Left hindlimb (tissue), 1 donor: ENCODE measurements at regions not wholly inside any gene's neighbourhood (a gene's known extent, or its start where the extent isn't known, plus 50 kb on each side); places are given as distances from the start of the nearest gene placed in this dataset.
"Not testable (repeated sequence)": the region's sequence is repeated elsewhere in the genome, so short reads cannot be mapped to it uniquely, and the experiment has no call there.

Experiments
- DNase-seq: peaks from one replicate; pipeline ENCODE4 v3.0.0-alpha.2; 2018

GRCh38 chr7:55304018-55304762 is 60.9 kb upstream of the LANCL2 start:
- no peak for DNase-seq

DNA sequence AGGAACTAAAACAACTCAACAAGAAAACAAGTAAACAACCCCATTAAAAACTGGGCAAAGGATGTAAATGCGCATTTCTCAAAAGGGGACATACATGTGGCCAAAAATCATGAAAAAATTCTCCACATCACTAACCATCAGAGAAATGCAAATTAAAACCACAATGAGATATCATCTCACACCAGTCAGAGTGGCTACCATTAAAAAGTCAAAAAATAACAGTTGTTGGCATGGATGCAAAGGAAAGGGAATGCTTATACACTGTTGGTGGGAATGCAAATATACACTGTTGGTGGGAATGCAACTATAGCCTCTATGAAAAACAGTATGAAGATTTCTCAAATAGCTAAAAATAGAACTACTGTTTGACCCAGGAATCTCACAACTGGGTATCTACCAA is 60.0 kb upstream of the LANCL2 start:
- DNase-seq = no peak

GRCh38 chr7:55306331-55306730 is 58.8 kb upstream of the LANCL2 start:
- DNase-seq = no peak

DNA sequence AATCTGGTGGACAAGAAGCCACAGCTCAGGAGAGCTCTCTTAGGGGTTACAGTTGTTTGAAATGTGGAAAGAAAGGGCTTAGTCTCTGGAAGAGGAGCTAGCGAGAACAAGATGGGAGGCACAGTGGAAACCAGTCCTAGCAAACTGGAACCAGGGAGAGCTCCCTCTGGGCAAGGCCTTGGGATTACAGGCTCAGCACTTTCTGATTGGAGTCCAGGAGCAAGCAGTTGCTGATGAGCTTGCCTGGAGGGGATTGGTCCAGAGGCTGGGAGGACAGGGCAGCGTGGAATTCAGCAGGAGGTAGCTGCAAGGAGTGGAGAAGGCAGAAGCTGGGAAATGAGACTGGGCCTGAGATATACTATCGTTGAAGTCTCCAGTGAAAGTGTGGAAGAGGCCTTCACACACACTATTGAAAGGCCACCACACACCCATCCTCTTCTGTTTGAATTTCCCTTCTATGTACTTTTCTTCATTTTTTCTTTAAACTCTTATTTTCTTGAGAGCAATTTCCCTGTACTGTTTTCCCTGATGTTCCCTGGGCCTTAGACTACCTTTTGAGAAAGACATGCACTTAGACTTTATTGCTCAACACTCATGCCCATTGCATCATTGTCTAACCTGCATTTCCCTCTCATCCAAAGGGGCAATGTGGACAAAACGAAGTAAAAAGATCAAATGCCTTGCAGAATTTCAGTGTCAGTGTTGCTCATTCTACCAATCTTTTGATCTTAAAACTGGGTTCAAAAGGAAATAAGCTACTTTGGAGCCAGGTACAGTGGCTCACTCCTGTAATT is 57.8 kb upstream of the LANCL2 start:
- no peak for DNase-seq

- no peak for DNase-seq
Observed at GRCh38 chr7:55308186-55308929, 56.8 kb upstream of the LANCL2 start.

DNA sequence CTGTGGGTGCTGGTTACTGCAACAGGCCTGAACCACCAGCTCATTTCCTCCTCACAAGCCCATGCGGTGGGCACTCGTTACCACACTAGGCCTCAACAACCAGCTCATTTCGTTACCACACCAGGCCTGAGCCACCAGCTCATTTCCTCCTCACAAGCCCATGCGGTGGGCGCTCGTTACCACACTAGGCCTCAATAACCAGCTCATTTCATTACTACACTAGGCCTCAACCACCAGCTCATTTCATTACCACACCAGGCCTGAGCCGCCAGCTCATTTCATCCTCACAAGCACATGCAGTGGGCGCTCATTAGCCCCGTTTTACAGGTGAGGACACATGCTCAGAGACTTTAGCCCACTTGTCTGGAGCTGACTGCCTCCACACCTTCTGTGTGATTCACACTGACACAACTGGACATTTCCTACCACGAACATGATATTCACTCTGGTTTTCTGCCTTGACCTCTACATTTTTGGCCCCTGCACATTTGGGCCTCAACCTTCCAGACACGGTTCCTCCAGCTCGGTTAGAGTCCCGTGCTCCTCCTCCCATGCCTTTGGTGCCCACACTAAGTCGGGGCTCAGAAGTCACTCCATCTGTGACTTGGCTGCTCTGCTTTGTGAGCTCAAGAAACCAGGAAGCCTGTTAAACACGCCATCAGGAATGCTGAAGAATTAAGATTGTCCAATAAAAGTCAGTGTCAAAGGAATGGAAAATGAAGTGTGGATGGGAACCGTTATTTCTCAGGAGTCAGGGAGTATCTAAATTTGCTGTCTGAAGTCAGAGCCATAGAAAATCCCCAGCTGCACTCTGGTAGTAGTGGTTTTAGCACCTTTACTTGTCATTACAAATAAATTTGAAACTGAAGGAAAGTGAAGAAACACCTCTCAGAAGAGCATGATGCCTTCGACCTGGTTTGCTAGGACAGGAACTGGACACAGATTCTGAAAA is 55.8 kb upstream of the LANCL2 start:
- no peak for DNase-seq

DNA sequence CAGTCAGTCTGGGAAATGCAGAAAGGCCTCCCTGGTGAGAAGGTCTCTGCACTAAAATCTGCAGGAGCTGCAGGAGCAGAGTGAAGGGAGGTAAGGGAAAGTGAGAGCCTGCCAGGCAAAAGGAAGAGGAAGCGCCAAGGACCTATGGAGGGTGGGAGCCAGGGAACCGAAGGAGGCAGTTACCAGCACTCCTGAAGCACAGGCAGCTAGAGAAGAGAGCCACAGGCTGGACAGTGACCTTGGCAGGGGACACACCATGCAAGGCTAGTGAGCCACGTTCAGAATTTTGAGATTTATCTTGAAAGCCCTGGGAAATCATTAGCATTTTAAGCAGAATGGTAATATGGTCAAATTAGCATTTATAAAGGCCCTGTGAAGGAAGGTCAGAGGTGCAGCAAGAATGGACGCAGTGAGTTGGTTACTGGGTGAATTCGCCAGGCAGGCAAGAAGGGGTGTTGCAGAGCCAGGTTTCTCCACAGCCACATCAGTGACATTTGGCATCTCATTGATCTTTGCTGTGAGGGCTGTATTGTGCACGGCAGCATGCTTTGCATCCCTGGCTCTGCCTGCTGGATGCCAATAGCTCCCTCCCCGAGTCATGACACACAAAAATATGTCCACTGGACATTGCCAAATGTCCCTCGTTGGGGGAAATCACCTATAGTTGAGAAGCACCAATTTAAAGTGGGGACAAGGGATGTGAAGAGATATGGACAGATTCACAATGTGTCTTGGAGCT is 54.7 kb upstream of the LANCL2 start:
- no peak for DNase-seq

DNA sequence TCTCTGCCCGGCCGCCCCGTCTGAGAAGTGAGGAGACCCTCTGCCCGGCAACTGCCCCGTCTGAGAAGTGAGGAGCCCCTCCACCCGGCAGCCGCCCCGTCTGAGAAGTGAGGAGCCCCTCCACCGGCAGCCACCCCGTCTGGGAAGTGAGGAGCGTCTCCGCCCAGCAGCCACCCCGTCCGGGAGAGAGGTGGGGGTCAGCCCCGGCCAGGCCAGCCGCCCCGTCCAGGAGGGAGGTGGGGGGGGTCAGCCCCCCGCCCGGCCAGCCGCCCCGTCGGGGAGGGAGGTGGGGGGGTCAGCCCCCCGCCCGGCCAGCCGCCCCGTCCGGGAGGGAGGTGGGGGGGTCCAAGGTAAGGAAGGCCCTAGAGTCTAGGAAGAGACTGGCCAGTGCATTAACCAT is 53.2 kb upstream of the LANCL2 start:
- DNase-seq = not testable (repeated sequence)

DNA sequence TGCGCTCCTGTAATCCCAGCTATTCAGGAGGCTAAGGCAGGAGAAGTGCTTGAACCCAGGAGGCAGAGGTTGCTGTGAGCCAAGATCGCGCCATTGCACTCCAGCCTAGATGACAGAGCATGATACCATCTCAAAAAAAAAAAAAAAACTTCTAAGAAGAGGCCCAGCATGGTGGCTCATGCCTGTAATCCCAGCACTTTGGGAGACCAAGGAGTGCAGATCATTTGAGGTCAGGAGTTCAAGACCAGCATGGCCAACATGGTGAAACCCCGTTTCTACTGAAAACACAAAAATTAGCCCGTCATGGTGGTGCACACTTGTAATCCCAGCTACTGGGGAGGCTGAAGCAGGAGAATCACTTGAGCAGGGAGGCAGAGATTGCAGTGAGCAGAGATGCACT is 51.5 kb upstream of the LANCL2 start:
- not testable (repeated sequence) for DNase-seq

- DNase-seq = no peak
Observed at GRCh38 chr7:55314967-55315366, 50.2 kb upstream of the LANCL2 start.
